Activated CD8-positive, alpha-beta memory T cell treated with anti-CD3 and anti-CD28 coated beads for 1 hour (primary cell): ENCODE measurements at regions not wholly inside any gene's neighbourhood (a gene's known extent, or its start where the extent isn't known, plus 50 kb on each side); places are given as distances from the start of the nearest gene placed in this dataset.

Experiments used
- DNase-seq, 2 donors: peaks; one replicate each; pipeline ENCODE4 v3.0.0-alpha.2; 2020; ENCODE audit warnings: low read depth in 1 of 2; ENCODE audit errors: extremely low read depth in 1 of 2

DNA sequence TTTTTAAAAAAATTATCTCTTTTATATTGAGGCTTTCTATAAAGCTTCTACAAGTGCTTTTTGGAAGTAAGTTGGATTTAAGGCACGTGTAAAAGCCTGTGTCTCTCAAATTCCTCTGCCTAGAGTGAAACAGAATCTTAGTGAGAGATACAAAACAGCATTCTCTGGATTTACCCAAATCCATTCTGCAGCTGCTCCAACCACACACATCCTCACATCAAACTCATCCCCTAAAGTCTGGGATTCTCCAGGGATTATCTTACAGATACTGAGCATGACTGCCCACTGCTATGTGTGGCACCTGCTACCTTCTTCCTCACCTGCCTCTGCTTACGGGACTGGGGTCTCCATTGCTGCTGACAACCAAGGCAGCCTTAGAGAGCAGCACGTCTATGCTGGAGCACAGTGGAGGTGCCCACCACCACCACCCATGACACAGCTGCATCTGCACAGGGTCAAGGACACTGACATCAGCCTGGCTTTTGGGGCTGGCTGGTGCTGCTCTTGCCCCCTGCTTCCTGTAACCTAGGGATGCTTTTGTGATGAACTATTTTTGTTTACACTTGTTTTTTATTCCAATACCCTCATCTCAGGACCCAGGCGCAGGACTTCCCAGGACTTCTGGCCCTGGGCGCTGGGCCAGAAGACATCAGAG lies 139.2 kb upstream of the NAMPT start:
- DNase-seq, result no peak

DNA sequence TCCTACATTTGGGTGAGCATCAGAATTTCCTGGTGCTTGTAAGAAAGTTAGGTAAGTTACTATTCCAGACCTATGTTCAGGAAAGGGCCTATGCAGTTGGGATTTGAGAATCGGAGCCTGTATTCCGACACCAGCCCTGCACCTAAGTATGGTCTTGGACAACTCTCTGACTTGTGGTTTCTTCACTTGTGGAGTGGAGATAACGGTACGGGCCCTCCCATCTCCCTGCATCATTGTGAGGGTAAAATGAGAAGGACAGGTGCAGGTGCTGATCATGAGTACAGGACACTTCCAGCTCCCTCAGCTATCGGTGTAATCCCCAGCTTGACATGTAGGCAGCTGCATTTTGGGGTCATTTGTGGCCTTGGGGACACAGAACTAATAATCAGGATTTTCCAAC lies 138.3 kb upstream of the NAMPT start:
- no peak for DNase-seq

GRCh38 chr7:106421181-106421762 lies 136.5 kb upstream of the NAMPT start:
- no peak for DNase-seq

- no peak for DNase-seq
These were observed 136.0 kb upstream of the NAMPT start for GRCh38 chr7:106420736-106421135.

DNA sequence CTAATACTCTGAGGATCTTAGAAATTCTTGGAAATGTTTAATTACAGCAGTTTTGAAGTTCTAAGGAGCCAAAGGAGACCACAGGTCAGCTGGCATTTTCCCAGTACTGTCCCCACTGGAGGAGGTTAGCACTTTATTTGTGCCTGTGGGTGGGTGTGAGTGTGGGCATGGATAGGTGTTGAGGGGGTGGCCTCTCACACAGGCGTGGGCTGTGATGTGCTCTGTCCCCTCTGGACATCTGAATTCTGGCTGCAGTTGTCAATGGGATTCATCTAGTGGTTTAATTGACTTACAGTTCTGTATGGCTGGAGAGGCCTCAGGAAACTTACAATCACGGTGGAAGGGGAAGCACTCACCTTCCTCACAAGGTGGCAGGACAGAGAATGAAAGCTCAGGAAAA lies 135.4 kb upstream of the NAMPT start:
- DNase-seq, result no peak

DNA sequence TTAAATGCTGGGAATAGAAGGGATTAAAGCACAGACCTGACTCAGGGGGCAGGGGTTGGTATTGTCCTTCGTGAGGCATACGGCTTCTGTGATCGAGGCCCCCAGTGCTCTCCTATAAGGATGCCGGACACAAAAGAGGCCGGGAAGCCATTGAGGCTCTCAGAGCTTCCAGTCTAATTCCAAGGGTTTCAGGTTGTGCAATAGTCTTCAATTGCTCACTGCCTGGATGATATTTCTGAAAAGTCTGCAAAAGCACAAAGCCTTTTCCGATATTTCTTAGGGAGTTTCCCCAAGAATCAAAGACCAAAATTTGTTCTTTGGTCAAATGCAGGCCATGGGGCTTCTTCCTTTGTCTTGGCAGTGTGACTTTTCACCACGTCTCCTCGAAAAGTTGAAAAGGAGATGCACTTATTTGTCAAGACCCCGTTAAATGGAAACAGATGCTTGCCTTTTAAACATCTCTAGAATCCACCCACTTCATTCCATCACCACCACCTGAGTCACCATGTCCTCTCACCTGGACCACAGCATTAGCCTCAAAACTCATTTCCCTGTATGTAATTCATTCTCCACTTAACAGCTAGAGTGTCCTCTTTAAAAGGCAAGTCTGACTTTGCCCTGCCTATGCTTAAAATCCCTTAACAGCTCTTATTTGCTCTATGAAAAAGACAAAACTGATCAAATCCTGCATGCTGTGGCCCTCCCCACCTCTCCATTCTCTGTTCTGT lies 134.8 kb upstream of the NAMPT start:
- DNase-seq, result no peak

GRCh38 chr7:106418526-106418925 lies 133.7 kb upstream of the NAMPT start:
- DNase-seq, result no peak

DNA sequence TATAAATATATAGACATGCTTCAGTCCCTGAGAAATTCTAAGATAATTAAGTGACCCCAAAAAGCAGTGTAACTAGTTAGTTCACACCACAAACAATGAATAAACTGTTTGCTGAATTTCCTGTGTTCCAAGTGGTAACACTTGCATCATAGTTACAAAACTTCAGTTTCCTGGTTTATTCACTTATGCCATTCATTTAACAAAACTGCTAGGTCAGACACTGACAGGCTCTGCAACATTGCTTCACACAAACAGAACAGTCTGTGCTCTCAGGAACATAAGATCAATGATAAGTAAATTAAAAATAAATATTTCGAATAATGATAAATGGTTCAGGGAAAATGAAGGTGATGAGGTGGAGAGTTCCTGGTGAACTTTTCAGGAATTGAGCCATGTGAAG lies 133.3 kb upstream of the NAMPT start:
- DNase-seq, result no peak

DNA sequence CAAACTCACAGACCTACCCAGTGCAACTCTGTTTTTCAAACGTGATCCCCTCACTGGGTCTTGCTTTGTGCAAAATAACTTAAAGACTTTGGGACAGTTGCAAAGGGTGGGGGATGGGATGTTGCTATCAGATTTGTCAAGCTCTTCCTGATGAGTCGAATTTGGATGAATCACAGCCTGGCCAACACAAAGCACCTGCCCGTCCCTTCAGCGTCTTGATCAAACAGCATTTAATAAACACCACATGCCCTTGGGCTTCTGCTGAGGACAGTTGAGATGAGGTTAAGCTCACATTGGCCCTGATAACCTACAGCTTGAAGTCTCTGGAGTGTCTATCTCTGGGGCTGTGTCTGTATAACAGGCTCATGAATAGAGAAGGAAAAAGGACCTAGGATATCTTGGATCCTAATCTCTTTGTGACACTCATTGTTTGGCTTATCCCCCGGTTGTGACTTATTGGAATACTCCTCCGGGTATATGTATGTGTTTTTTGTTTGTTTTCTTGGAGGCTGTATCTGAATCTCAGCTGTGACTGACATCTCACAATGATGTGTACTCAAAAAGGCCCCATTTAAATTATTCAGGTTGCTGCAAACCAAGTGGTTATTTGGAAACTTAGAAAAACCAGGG lies 132.6 kb upstream of the NAMPT start:
- DNase-seq, result no peak

DNA sequence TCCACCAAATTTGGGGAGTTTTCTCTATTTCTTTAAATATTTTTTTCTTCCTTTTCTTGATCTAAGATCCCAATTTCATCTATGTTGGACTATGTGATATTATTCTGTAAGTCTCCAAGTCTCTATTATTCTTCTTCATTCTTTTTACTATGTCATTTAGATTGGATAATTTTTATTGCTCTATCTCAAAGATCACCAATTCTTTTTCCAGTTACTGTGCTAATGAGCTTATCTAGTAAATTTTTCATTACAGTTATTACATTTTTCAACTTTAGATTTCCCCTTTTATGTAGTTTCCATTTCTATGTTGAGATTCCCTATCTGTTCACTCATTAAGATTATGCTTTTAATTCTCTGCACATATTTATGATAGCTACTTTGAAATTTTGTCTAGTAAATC lies 131.6 kb upstream of the NAMPT start:
- DNase-seq, result no peak

GRCh38 chr7:106415433-106415832 lies 130.7 kb upstream of the NAMPT start:
- DNase-seq, result no peak

- DNase-seq, result no peak
These were observed 128.7 kb upstream of the NAMPT start for GRCh38 chr7:106413446-106413845.

DNA sequence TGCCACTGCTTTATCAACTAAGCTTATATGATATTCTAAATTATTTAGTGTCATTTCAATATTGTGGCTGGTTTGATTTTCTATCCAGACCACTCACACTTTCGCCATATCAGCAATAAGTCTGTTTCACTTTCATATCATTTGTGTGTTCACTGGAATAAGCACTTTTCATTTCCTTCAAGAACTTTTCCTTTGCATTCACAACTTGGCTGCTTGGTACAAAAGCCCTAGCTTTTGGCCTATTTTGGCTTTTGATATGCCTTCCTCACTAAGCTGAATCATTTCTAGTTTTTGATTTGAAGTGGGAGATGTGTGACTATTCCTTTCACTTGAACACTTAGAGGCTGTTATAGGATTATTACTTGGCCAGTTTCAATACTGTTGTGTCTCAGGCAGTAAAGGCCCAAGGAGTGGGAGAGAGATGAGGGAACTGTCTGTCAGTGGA lies 120.9 kb upstream of the NAMPT start:
- DNase-seq, result no peak

DNA sequence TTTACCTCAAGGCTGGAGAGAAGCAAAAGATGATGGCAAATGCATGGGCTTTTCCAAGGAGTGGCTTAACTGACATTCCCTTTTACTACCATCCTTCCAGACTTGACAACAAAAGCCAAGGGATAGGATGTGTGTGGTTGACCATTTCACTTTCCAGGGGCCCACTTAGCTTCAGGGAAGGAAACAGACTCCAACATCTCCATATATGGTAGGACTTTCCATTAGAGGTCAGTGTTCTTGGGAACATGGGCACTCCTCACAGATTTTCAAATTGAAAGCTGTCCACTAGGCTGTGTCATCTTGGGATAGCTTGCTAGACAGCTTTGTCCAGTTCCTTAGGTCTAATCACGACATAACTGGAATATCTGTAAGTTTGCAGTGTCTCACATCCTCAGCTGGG lies 118.1 kb upstream of the NAMPT start:
- DNase-seq, result no peak

DNA sequence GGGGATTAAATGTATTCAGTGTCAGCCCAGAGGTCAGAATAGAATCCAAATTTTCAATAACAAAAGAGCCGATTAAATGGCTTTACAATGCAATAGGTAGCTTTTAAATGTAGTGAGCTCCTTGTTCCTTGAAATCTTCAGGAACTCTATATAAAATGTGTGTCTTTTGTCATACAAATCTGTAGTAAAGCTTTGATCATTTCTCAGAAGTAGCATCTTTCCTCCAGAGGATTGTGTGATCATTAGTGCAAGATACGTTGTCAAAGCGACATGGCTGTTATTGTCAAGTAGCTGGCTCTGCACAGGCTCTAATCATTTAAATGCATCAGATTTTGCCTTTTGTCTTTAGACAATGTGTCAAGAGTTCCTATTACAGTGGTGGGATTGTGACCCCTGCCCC lies 116.1 kb upstream of the NAMPT start:
- no peak for DNase-seq

- DNase-seq, result no peak
These were observed 114.0 kb upstream of the NAMPT start for GRCh38 chr7:106398786-106399185.

GRCh38 chr7:106397994-106398393 lies 113.2 kb upstream of the NAMPT start:
- DNase-seq, result no peak

DNA sequence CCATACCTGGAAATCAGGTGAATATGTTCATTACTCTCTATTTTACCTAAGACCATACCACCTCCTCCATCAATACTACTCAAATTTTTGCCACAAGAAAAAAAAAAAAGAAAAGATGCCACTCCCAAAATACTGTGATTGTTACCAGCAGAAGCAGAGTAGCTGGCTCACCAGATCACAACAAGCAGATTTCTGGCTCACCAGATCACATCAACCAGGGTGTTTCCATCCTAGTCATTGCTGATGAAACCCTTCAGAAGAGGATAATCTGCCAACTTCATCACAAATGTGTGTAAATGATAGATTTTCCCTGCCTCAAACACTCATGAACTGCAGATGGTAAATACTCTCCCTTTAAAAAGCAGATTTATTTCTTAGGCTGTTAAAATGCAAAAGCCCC lies 109.7 kb upstream of the NAMPT start:
- no peak for DNase-seq

DNA sequence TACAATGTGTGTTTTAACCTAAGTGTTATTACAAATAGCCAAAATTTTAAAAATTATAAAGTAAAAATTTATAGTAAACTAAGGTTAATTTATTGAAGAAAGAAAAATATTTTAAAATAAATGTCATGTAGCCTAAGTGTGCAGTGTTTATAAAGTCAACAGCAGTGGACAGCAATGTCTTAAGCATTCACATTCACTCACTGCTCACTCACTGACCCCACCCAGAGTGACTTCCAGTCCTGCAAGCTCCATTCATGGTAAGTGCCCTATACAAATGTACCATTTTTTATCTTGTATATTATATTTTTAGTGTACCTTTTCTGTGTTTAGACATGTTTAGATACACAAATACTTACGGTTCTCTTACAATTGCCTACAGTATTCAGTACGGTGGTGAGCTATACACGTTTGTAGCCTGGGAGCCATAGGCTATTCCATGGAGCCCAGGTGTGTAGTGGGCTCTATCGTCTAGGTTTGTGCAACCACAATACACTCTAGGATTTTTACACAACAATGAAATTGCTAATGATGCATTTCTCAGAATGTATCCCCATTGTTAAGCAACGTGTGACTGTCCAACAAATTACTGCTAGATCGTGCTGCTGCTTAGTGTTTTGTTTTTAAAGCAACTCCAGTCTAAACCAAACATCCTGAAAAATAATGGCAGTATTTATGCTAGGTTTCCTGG lies 108.9 kb upstream of the NAMPT start:
- no peak for DNase-seq

DNA sequence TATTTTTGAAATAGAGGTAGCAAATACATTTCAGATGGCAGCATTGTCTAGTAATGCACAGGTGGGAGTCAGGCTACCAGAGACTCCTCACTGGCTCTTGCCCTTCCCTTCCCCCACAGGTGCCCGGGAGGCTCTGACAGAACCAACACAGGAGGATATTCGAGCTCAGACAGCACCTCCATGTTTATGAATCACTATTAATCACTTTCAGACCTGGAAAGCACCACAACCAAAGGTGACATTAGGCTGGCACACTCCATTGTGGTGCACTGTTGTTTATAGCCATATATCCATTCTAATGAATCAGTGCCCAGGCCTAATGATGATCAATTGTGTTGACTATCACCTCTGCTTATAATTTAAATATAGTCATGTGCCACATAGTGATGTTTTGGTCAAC lies 107.8 kb upstream of the NAMPT start:
- DNase-seq, result no peak

- DNase-seq, result no peak
These were observed 107.4 kb upstream of the NAMPT start for GRCh38 chr7:106392144-106392543.
